ENCODE measurements at regions not wholly inside any gene's neighbourhood (a gene's known extent, or its start where the extent isn't known, plus 50 kb on each side); places are given as distances from the start of the nearest gene placed in this dataset.

- TF ChIP-seq CTCF (IDR thresholded peaks at IDR 0.05; ENCODE audit: poor library complexity) (no peak), EZH2phosphoT487 (IDR thresholded peaks at IDR 0.05; ENCODE audit: low read depth, severe bottlenecking, unreplicated experiment) (no peak), EZH2 (IDR thresholded peaks at IDR 0.05; ENCODE audit: borderline replicate concordance) (no peak)
- Histone ChIP-seq H3K27ac (no peak overlapping the region), H3K9me2 (replicated peaks; ENCODE audit: insufficient read depth) (no peaks in the 10 kb centered on the region), H3K4me1 (ENCODE audit: insufficient read depth) (no peaks in the 10 kb centered on the region), H3K4me3 (no peak overlapping the region), H3K4me2 (no peak overlapping the region), H2AFZ (no peak overlapping the region), H3K27me3 (no peaks in the 10 kb centered on the region), H3K9me3 (ENCODE audit: low read depth) (no peaks in the 10 kb centered on the region), H3K36me3 (replicated peaks; ENCODE audit: insufficient read depth, low read depth) (no peaks in the 10 kb centered on the region), H4K20me1 (ENCODE audit: insufficient read depth, poor library complexity, severe bottlenecking) (no peaks in the 10 kb centered on the region), H3K79me2 (no peaks in the 10 kb centered on the region)
- 86% methylated on average over 1 of the region's 1 CpG for WGBS (ENCODE audit: low lambda C conversion rate, missing lambda C conversion rate)
- DNase-seq (ENCODE audit: low spot score) = no peak
Observed at GRCh38 chr16:86786994-86787393, 208.6 kb downstream of the FOXL1 start.

GRCh38 chr16:86787538-86787937 is 209.2 kb downstream of the FOXL1 start:
- H3K9me2 ChIP-seq (replicated peaks; ENCODE audit: insufficient read depth) = no peaks in the 10 kb centered on the region
- TF ChIP-seq CTCF (IDR thresholded peaks at IDR 0.05; ENCODE audit: poor library complexity) (no peak), EZH2 (IDR thresholded peaks at IDR 0.05; ENCODE audit: borderline replicate concordance) (no peak), EZH2phosphoT487 (IDR thresholded peaks at IDR 0.05; ENCODE audit: low read depth, severe bottlenecking, unreplicated experiment) (no peak)
- no peak overlapping the region for H3K4me2 ChIP-seq
- H3K4me1 ChIP-seq (ENCODE audit: insufficient read depth) = no peaks in the 10 kb centered on the region
- no peaks in the 10 kb centered on the region for H3K27me3 ChIP-seq
- H3K27ac ChIP-seq = no peak overlapping the region
- H3K4me3 ChIP-seq = no peak overlapping the region
- no peaks in the 10 kb centered on the region for H3K79me2 ChIP-seq
- H4K20me1 ChIP-seq (ENCODE audit: insufficient read depth, poor library complexity, severe bottlenecking) = no peaks in the 10 kb centered on the region
- DNase-seq (ENCODE audit: low spot score) = no peak
- H2AFZ ChIP-seq = no peak overlapping the region
- no peaks in the 10 kb centered on the region for H3K9me3 ChIP-seq (ENCODE audit: low read depth)
- no peaks in the 10 kb centered on the region for H3K36me3 ChIP-seq (replicated peaks; ENCODE audit: insufficient read depth, low read depth)
- 88% methylated on average over 5 of the region's 5 CpGs for WGBS (ENCODE audit: low lambda C conversion rate, missing lambda C conversion rate)

GRCh38 chr16:86789621-86790051 is 211.3 kb downstream of the FOXL1 start:
- Histone ChIP-seq H3K27me3 (no peaks in the 10 kb centered on the region), H2AFZ (no peak overlapping the region), H3K27ac (no peak overlapping the region), H3K4me2 (no peak overlapping the region), H4K20me1 (ENCODE audit: insufficient read depth, poor library complexity, severe bottlenecking) (no peaks in the 10 kb centered on the region), H3K4me1 (ENCODE audit: insufficient read depth) (no peaks in the 10 kb centered on the region), H3K36me3 (replicated peaks; ENCODE audit: insufficient read depth, low read depth) (no peaks in the 10 kb centered on the region), H3K9me3 (ENCODE audit: low read depth) (no peaks in the 10 kb centered on the region), H3K4me3 (no peak overlapping the region), H3K79me2 (no peaks in the 10 kb centered on the region), H3K9me2 (replicated peaks; ENCODE audit: insufficient read depth) (no peaks in the 10 kb centered on the region)
- no peak for DNase-seq (ENCODE audit: low spot score)
- TF ChIP-seq EZH2phosphoT487 (IDR thresholded peaks at IDR 0.05; ENCODE audit: low read depth, severe bottlenecking, unreplicated experiment) = no peak
- TF ChIP-seq EZH2 (IDR thresholded peaks at IDR 0.05; ENCODE audit: borderline replicate concordance) = no peak
- TF ChIP-seq CTCF (IDR thresholded peaks at IDR 0.05; ENCODE audit: poor library complexity) = no peak
- 52% methylated on average over 13 of the region's 13 CpGs for WGBS (ENCODE audit: low lambda C conversion rate, missing lambda C conversion rate)

Measured in hepatocyte (in vitro differentiated cells).